Esophagus squamous epithelium (tissue), 5 donors: ENCODE measurements at regions not wholly inside any gene's neighbourhood (a gene's known extent, or its start where the extent isn't known, plus 50 kb on each side); places are given as distances from the start of the nearest gene placed in this dataset.

Experiments
- DNase-seq: peaks from one replicate; lab custom pipeline; 2025; lab: John Stamatoyannopoulos, UW
- H3K27ac ChIP-seq, 4 donors: fragments of 200-600 bp; sonication (generic); one replicate each; pipeline ENCODE4 v1.5.1; 2016 to 2019; ENCODE audit warnings: mild to moderate bottlenecking in 1 of 4
- H3K27me3 ChIP-seq, 4 donors: fragments of 200-600 bp; sonication (generic); 1 replicate in 3 of 4; 2 replicates in 1 of 4; pipeline versions ENCODE4 v1.5.1 to v1.6.0; 2017 to 2021; ENCODE audit warnings: antibody characterized with exemption in 1 of 4
- H3K36me3 ChIP-seq, 3 donors: fragments of 200-600 bp; sonication (generic); one replicate each; pipeline ENCODE4 v1.5.1; 2016 to 2019
- H3K4me1 ChIP-seq, 3 donors: fragments of 200-600 bp; sonication (generic); one replicate each; pipeline ENCODE4 v1.5.1; 2017 to 2019
- H3K4me3 ChIP-seq, 4 donors: fragments of 200-600 bp; sonication (generic); 1 replicate in 3 of 4; 2 replicates in 1 of 4; pipeline ENCODE4 v1.5.1; 2016 to 2019; ENCODE audit warnings: mild to moderate bottlenecking in 2 of 4, moderate library complexity in 1 of 4
- H3K9me3 ChIP-seq, 3 donors: fragments of 200-600 bp; sonication (generic); one replicate each; pipeline ENCODE4 v1.5.1; 2016 to 2019
- CTCF ChIP-seq, 6 experiments: fragments of 450-650 bp in 4 of 6; fragments of 200-600 bp in 2 of 6; sonication (generic) in 2 of 6; IDR thresholded peaks; one replicate each; pipeline ENCODE4 v1.5.1; 2016 to 2019; ENCODE audit warnings: antibody characterized with exemption in 6 of 6, mild to moderate bottlenecking in 4 of 6, moderate library complexity in 4 of 6
- POLR2A ChIP-seq, 4 donors: fragments of 450-650 bp; IDR thresholded peaks; one replicate each; pipeline ENCODE4 v1.6.1; 2017; ENCODE audit warnings: antibody characterized with exemption in 4 of 4, mild to moderate bottlenecking in 4 of 4, moderate library complexity in 3 of 4
- WGBS, 2 donors: methylation state at CpG; one replicate each; pipeline ENCODE4 v1.1.5; 2018; 5-methylcytosine and 5-hydroxymethylcytosine counted together
- intact Hi-C: fragments of 100-400 bp; cut with DNase I; formaldehyde crosslinking; loops from one replicate; pipeline ENCODE4 v1.15.0; 2022
- donor health status: DM: yes; HTN: yes; CAD: no.

- Histone ChIP-seq H3K4me3 (no peak overlapping the region), H3K27ac (no peak overlapping the region), H3K9me3 (no peaks in the 10 kb centered on the region), H3K36me3 (no peaks in the 10 kb centered on the region), H3K4me1 (peaks cover 0 to 15% (median 13%) of the 10 kb centered on the region in 3 donors), H3K27me3 (peaks cover 0 to 70% (median 0%) of the 10 kb centered on the region in 4 donors)
- intact Hi-C loops, result no loop called here
- no peak for DNase-seq
- WGBS, 2 donors, result 62 to 66% methylated on average over 7 to 8 of the region's 8 CpGs
- TF ChIP-seq CTCF (IDR thresholded peaks at IDR 0.05) (no peak), POLR2A (IDR thresholded peaks at IDR 0.05) (no peak)
Measured at GRCh38 chr15:88707771-88708654, 69.2 kb downstream of the ISG20 start.

GRCh38 chr15:88708655-88709054 is 69.8 kb downstream of the ISG20 start:
- DNase-seq, result no peak
- TF ChIP-seq CTCF (IDR thresholded peaks at IDR 0.05), result no peak
- TF ChIP-seq POLR2A (IDR thresholded peaks at IDR 0.05), result no peak
- H3K4me1 ChIP-seq, result peaks cover 0 to 15% (median 13%) of the 10 kb centered on the region in 3 donors
- H3K9me3 ChIP-seq, result no peaks in the 10 kb centered on the region
- H3K36me3 ChIP-seq, result no peaks in the 10 kb centered on the region
- no peak overlapping the region for H3K27ac ChIP-seq
- intact Hi-C loops, result no loop called here
- no peak overlapping the region for H3K4me3 ChIP-seq
- WGBS, 2 donors, result 60 to 75% methylated on average over 1 to 6 of the region's 8 CpGs
- peaks cover 0 to 75% (median 0%) of the 10 kb centered on the region in 4 donors for H3K27me3 ChIP-seq

GRCh38 chr15:88710027-88710715 is 71.4 kb downstream of the ISG20 start:
- Histone ChIP-seq H3K4me3 (no peak overlapping the region), H3K9me3 (no peaks in the 10 kb centered on the region), H3K27ac (no peak overlapping the region), H3K4me1 (peaks cover 0 to 9% (median 7%) of the 10 kb centered on the region in 3 donors), H3K27me3 (peaks cover 0 to 87% (median 0%) of the 10 kb centered on the region in 4 donors), H3K36me3 (no peaks in the 10 kb centered on the region)
- DNase-seq, result no peak
- intact Hi-C loops, result no loop called here
- TF ChIP-seq POLR2A (IDR thresholded peaks at IDR 0.05) (no peak), CTCF (IDR thresholded peaks at IDR 0.05) (no peak)
- WGBS, 2 donors, result 67 to 70% methylated on average over 10 of the region's 10 CpGs

GRCh38 chr15:88711806-88712205 is 73.0 kb downstream of the ISG20 start:
- intact Hi-C loops, result no loop called here
- H3K27me3 ChIP-seq, result peaks cover 0 to 78% (median 0%) of the 10 kb centered on the region in 4 donors
- no peak overlapping the region for H3K27ac ChIP-seq
- no peaks in the 10 kb centered on the region for H3K4me1 ChIP-seq
- DNase-seq, result no peak
- H3K36me3 ChIP-seq, result no peaks in the 10 kb centered on the region
- TF ChIP-seq CTCF (IDR thresholded peaks at IDR 0.05), result no peak
- TF ChIP-seq POLR2A (IDR thresholded peaks at IDR 0.05), result no peak
- H3K4me3 ChIP-seq, result no peak overlapping the region
- 50 to 60% methylated on average over 1 to 4 of the region's 4 CpGs for WGBS, 2 donors
- no peaks in the 10 kb centered on the region for H3K9me3 ChIP-seq
